Chondrocyte (in vitro differentiated cells): ENCODE measurements at regions not wholly inside any gene's neighbourhood (a gene's known extent, or its start where the extent isn't known, plus 50 kb on each side); places are given as distances from the start of the nearest gene placed in this dataset.
"Not testable (repeated sequence)": the region's sequence is repeated elsewhere in the genome, so short reads cannot be mapped to it uniquely, and the experiment has no call there.

Experiments used
- DNase-seq: peaks from one replicate; pipeline ENCODE4 v3.0.0; 2021; ENCODE audit warnings: mixed read lengths, low spot score
- H3K27ac Mint-ChIP-seq: one replicate; pipeline ENCODE4 v1.8.0; 2021; ENCODE audit warnings: mild to moderate bottlenecking, moderate library complexity, mixed read lengths; ENCODE audit not compliant: unreplicated experiment
- H3K27me3 Mint-ChIP-seq: 2 replicates; pipeline ENCODE4 v1.8.0; 2021; ENCODE audit warnings: low read depth, mixed read lengths
- H3K36me3 Mint-ChIP-seq: 2 replicates; pipeline ENCODE4 v1.8.0; 2021; ENCODE audit warnings: low read depth, mixed read lengths
- H3K4me1 Mint-ChIP-seq: 2 replicates; pipeline ENCODE4 v1.8.0; 2021; ENCODE audit warnings: low read depth, mild to moderate bottlenecking, mixed read lengths
- H3K4me3 Mint-ChIP-seq: one replicate; pipeline ENCODE4 v1.8.0; 2021; ENCODE audit warnings: mild to moderate bottlenecking, moderate library complexity, mixed read lengths; ENCODE audit not compliant: unreplicated experiment
- H3K9me3 Mint-ChIP-seq: 2 replicates; pipeline ENCODE4 v1.8.0; 2021; ENCODE audit warnings: low read depth, mixed read lengths
- CTCF ChIP-seq: fragments of 200-600 bp; sonication (generic); IDR thresholded peaks from 2 replicates; pipeline ENCODE4 v1.5.0; 2021; ENCODE audit warnings: antibody characterized with exemption, mild to moderate bottlenecking, moderate library complexity

DNA sequence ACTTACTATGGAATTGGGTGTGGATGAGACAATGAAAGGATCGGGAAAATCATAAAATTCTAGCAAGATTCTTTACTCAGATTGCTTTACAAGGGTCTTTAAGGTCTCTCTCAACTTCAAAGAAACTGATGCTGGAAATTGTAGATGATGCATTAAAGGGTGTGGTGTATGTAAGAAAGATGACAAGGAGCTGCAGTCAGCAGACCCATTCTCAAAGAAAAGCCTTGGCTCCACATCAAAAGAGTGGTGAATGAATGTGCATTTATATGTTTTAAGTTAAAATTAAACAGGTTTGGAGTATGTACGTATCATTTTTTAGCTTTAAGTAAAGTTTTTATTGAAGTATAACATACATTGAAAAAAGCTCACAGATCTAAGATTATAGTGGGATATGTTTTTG lies 194.5 kb downstream of the C12orf75 start:
- H3K36me3 Mint-ChIP-seq, result peaks cover under 1% of the 10 kb centered on the region
- H3K4me3 Mint-ChIP-seq, result no peak overlapping the region
- no peaks in the 10 kb centered on the region for H3K27me3 Mint-ChIP-seq
- peaks cover 8% of the 10 kb centered on the region for H3K9me3 Mint-ChIP-seq
- no peak for DNase-seq
- H3K4me1 Mint-ChIP-seq, result peaks cover 54% of the 10 kb centered on the region
- no peak for TF ChIP-seq CTCF
- H3K27ac Mint-ChIP-seq, result peak overlapping the region; percentile 60

DNA sequence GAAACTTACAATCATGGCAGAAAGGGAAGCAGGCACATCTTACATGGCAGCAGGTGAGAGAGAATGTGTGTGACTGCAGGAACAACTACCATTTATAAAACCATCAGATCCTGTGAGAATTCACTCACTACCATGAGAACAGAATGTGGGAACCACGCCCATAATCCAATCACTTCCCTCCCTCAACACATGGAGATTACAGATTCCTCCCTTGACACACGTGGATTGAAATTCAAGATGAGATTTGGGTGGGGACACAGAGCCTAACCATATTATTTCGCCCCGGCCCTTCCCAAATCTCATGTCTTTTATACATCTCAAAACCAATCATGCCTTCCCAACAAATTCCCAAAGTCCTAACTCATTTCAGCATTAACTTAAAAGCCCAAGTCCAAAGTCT lies 203.6 kb downstream of the C12orf75 start:
- no peak overlapping the region for H3K27ac Mint-ChIP-seq
- H3K4me3 Mint-ChIP-seq, result no peak overlapping the region
- H3K4me1 Mint-ChIP-seq, result peaks cover 27% of the 10 kb centered on the region
- H3K27me3 Mint-ChIP-seq, result no peaks in the 10 kb centered on the region
- TF ChIP-seq CTCF, result no peak
- H3K9me3 Mint-ChIP-seq, result peaks cover 19% of the 10 kb centered on the region
- H3K36me3 Mint-ChIP-seq, result peaks cover 4% of the 10 kb centered on the region
- DNase-seq, result no peak

DNA sequence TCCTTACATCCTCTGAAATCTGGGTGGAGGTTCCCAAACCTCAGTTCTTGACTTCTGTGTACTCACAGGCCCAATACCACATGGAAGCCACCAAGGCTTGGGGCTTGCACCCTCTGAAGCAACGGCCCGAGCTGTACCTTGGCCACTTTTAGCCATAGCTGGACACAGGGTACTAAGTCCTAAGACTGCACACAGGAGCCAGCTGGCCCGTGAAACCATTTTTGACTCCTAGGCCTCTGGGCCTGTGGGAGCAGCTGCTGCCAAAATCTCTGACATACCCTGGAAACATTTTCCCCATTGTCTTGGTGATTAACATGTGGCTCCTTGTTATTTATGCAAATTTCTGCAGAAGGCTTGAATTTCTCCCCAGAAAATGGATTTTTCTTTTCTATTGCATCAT lies 204.5 kb downstream of the C12orf75 start:
- Mint-ChIP-seq H3K9me3 (peaks cover 19% of the 10 kb centered on the region), H3K4me1 (peaks cover 36% of the 10 kb centered on the region)
- not testable (repeated sequence) for H3K27me3 Mint-ChIP-seq, H3K36me3 Mint-ChIP-seq, H3K4me3 Mint-ChIP-seq, H3K27ac Mint-ChIP-seq, DNase-seq

DNA sequence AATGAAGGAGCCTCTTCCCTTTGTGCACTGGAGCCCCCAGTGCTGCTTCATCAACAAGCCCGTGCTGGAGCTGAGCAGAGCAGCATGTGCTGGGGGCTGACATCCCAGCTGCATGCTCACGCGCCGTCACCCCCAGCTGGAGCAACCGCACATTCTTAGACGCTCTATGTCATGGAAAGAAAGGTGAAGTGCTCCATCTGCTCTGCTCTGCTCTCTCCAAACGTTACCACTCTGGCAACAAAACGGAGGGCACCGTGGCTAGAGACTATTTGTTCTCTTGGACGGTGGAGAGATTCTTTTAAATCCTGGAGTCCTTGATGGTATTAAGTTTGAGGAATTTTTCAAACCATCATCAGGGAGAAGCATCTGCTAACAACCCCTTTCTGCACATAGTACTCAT lies 208.4 kb downstream of the C12orf75 start:
- H3K4me3 Mint-ChIP-seq, result no peak overlapping the region
- peaks cover 3% of the 10 kb centered on the region for H3K36me3 Mint-ChIP-seq
- H3K27ac Mint-ChIP-seq, result no peak overlapping the region
- H3K9me3 Mint-ChIP-seq, result peaks cover 23% of the 10 kb centered on the region
- no peak for TF ChIP-seq CTCF
- no peaks in the 10 kb centered on the region for H3K27me3 Mint-ChIP-seq
- DNase-seq, result no peak
- H3K4me1 Mint-ChIP-seq, result peaks cover 26% of the 10 kb centered on the region

DNA sequence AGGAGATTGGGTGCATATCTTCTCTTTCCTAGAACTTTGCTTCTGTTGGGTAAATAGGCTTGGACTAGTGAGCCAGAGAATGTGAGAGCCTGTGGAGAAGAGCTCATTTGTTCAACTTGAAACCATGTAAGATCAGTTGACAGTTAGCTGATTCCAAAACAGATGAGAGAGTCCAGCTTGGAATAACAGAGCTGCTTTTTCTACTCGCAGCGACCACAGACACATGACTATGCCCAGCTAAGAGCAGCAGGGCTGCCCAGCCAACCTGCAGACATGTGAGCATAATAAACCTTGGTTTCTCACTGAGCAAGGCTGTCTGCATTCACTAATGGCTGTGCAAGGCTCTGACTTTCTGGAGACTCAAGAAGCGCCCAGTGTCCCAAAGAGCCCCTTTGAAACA lies 209.2 kb downstream of the C12orf75 start:
- Mint-ChIP-seq H3K36me3 (peaks cover 3% of the 10 kb centered on the region), H3K27me3 (no peaks in the 10 kb centered on the region), H3K27ac (no peak overlapping the region), H3K4me3 (no peak overlapping the region), H3K4me1 (peaks cover 26% of the 10 kb centered on the region), H3K9me3 (peaks cover 19% of the 10 kb centered on the region)
- DNase-seq, result no peak
- TF ChIP-seq CTCF, result no peak

GRCh38 chr12:105547786-105548185 lies 217.3 kb downstream of the C12orf75 start:
- H3K27me3 Mint-ChIP-seq, result no peaks in the 10 kb centered on the region
- no peak for DNase-seq
- H3K4me1 Mint-ChIP-seq, result peaks cover 6% of the 10 kb centered on the region
- peaks cover 6% of the 10 kb centered on the region for H3K9me3 Mint-ChIP-seq
- no peak for TF ChIP-seq CTCF
- H3K27ac Mint-ChIP-seq, result no peak overlapping the region
- H3K36me3 Mint-ChIP-seq, result peaks cover 24% of the 10 kb centered on the region
- H3K4me3 Mint-ChIP-seq, result no peak overlapping the region
